ENCODE measurements at regions not wholly inside any gene's neighbourhood (a gene's known extent, or its start where the extent isn't known, plus 50 kb on each side); places are given as distances from the start of the nearest gene placed in this dataset.

GRCh38 chr6:119557239-119557638 is 207.7 kb upstream of the MAN1A1 start:
- Histone ChIP-seq H3K27ac (ENCODE audit: low read depth in 1 of 2, low read length in 2 of 2) (no peak overlapping the region), H4K20me1 (ENCODE audit: insufficient read depth, low read length) (no peaks in the 10 kb centered on the region), H3K9me3 (replicated peaks in 1 of 2; ENCODE audit: control insufficient read depth in 1 of 2, insufficient read depth in 1 of 2, low read length in 2 of 2) (peaks cover 0 to 3% of the 10 kb centered on the region in 2 donors), H3K9ac (ENCODE audit: insufficient read depth, low read length, poor library complexity, severe bottlenecking) (no peak overlapping the region), H3K27me3 (ENCODE audit: control insufficient read depth in 2 of 2, insufficient read depth in 2 of 2, low read length in 2 of 2) (no peaks in the 10 kb centered on the region), H3K4me3 (replicated peaks in 1 of 3; ENCODE audit: low read depth in 2 of 3, low read length in 3 of 3) (no peak overlapping the region), H3K4me1 (ENCODE audit: control insufficient read depth in 1 of 2, insufficient read depth in 2 of 2, low read length in 2 of 2) (peaks cover 15 to 17% of the 10 kb centered on the region in 2 donors), H3K79me2 (ENCODE audit: insufficient read depth, low read length) (no peaks in the 10 kb centered on the region), H3K4me2 (replicated peaks; ENCODE audit: extremely low read depth, low read length, poor library complexity, severe bottlenecking) (no peak overlapping the region), H2AFZ (ENCODE audit: insufficient read depth, low read depth, low read length, poor library complexity, severe bottlenecking) (no peak overlapping the region), H3K36me3 (replicated peaks in 1 of 2; ENCODE audit: control insufficient read depth in 1 of 2, insufficient read depth in 2 of 2, low read length in 2 of 2) (no peaks in the 10 kb centered on the region)
- Mint-ChIP-seq H3K4me3 (no peak overlapping the region), H3K27ac (no peak overlapping the region), H3K36me3 (no peaks in the 10 kb centered on the region), H3K9me3 (peaks cover 0 to 11% (median 3%) of the 10 kb centered on the region in 7 donors), H3K4me1 (peaks cover 15% of the 10 kb centered on the region), H3K27me3 (ENCODE audit: low read depth in 3 of 3) (no peaks in the 10 kb centered on the region)
- no CpG with 5 or more reads among the region's 5 CpGs for WGBS (ENCODE audit: insufficient coverage)
- intact Hi-C loops (cut with micrococcal nuclease), result no loop called here
- no peak for DNase-seq
- TF ChIP-seq CTCF (IDR thresholded peaks at IDR 0.05), result no peak

- H2AFZ ChIP-seq (ENCODE audit: insufficient read depth, low read depth, low read length, poor library complexity, severe bottlenecking), result no peak overlapping the region
These were observed 202.5 kb upstream of the MAN1A1 start for GRCh38 chr6:119552021-119552420.

More at GRCh38 chr6:119552021-119552420, 202.5 kb upstream of the MAN1A1 start:
- peaks cover 0 to 3% of the 10 kb centered on the region in 2 donors for H3K9me3 ChIP-seq (replicated peaks in 1 of 2; ENCODE audit: control insufficient read depth in 1 of 2, insufficient read depth in 1 of 2, low read length in 2 of 2)
- no peak for DNase-seq
- H3K27me3 Mint-ChIP-seq (ENCODE audit: low read depth in 3 of 3), result peaks cover 0 to 1% (median 0%) of the 10 kb centered on the region in 3 donors
- no peaks in the 10 kb centered on the region for H3K4me1 Mint-ChIP-seq
- no peaks in the 10 kb centered on the region for H3K27me3 ChIP-seq (ENCODE audit: control insufficient read depth in 2 of 2, insufficient read depth in 2 of 2, low read length in 2 of 2)
- H3K79me2 ChIP-seq (ENCODE audit: insufficient read depth, low read length), result no peaks in the 10 kb centered on the region
- H3K27ac ChIP-seq (ENCODE audit: low read depth in 1 of 2, low read length in 2 of 2), result no peak overlapping the region
- no peak for TF ChIP-seq CTCF (IDR thresholded peaks at IDR 0.05)
- no peak overlapping the region for H3K4me2 ChIP-seq (replicated peaks; ENCODE audit: extremely low read depth, low read length, poor library complexity, severe bottlenecking)
- H3K4me1 ChIP-seq (ENCODE audit: control insufficient read depth in 1 of 2, insufficient read depth in 2 of 2, low read length in 2 of 2), result no peaks in the 10 kb centered on the region
- no CpG with 5 or more reads among the region's 1 CpG for WGBS (ENCODE audit: insufficient coverage)
- H3K9me3 Mint-ChIP-seq, result peaks cover 0 to 11% (median 3%) of the 10 kb centered on the region in 7 donors
- H3K36me3 Mint-ChIP-seq, result no peaks in the 10 kb centered on the region
- no peak overlapping the region for H3K4me3 ChIP-seq (replicated peaks in 1 of 3; ENCODE audit: low read depth in 2 of 3, low read length in 3 of 3)
- H3K4me3 Mint-ChIP-seq, result no peak overlapping the region
- no peak overlapping the region for H3K9ac ChIP-seq (ENCODE audit: insufficient read depth, low read length, poor library complexity, severe bottlenecking)
- no peak overlapping the region for H3K27ac Mint-ChIP-seq
- intact Hi-C loops (cut with micrococcal nuclease), result no loop called here
- no peaks in the 10 kb centered on the region for H4K20me1 ChIP-seq (ENCODE audit: insufficient read depth, low read length)
- H3K36me3 ChIP-seq (replicated peaks in 1 of 2; ENCODE audit: control insufficient read depth in 1 of 2, insufficient read depth in 2 of 2, low read length in 2 of 2), result no peaks in the 10 kb centered on the region
